K562 (cell line): ENCODE measurements at regions not wholly inside any gene's neighbourhood (a gene's known extent, or its start where the extent isn't known, plus 50 kb on each side); places are given as distances from the start of the nearest gene placed in this dataset.

ENCODE experiments used
- CEBPB ChIP-seq: fragments of 450-650 bp; IDR thresholded peaks from 2 replicates; pipeline ENCODE4 v1.6.1; 2016; ENCODE audit warnings: missing genetic modification characterization, missing compliant biosample characterization
- HDAC2 ChIP-seq: fragments of 450-650 bp; IDR thresholded peaks from 2 replicates; pipeline ENCODE4 v1.6.1; 2016; ENCODE audit warnings: mild to moderate bottlenecking
- POLR2AphosphoS5 ChIP-seq: IDR thresholded peaks from 2 replicates; pipeline ENCODE4 v1.6.1; 2011; ENCODE audit warnings: mild to moderate bottlenecking, low read depth, low read length, moderate library complexity; ENCODE audit not compliant: control insufficient read depth, insufficient read depth
- REST ChIP-seq, 2 experiments: fragments of 450-650 bp; formaldehyde crosslinking in 1 of 2; IDR thresholded peaks; 2 replicates each; pipeline versions ENCODE4 v1.4.0 to v1.6.1; 2014 to 2020; ENCODE audit warnings: mild to moderate bottlenecking in 2 of 2, borderline replicate concordance in 1 of 2, low read depth in 1 of 2
- TFAP4 ChIP-seq: sonication (generic); formaldehyde crosslinking; IDR thresholded peaks from 2 replicates; pipeline ENCODE4 v1.8.0; 2022; ENCODE audit warnings: missing genetic modification reagents, mild to moderate bottlenecking, moderate library complexity, borderline replicate concordance

GRCh38 chr7:97390915-97391593 lies 273.6 kb downstream of the SDHAF3 start:
- TF ChIP-seq HDAC2, result no peak
- no peak for TF ChIP-seq CEBPB (tag)
- TF ChIP-seq REST (IDR thresholded peaks at IDR 0.05; ENCODE audit: borderline replicate concordance), result no peak
- TF ChIP-seq REST (CRISPR knock-in tag; IDR thresholded peaks at IDR 0.05; ENCODE audit: low read depth), result no peak
- no peak for TF ChIP-seq POLR2AphosphoS5
- no peak for TF ChIP-seq TFAP4 (CRISPR knock-in tag)
